Osteoblast (primary cell): ENCODE measurements at regions not wholly inside any gene's neighbourhood (a gene's known extent, or its start where the extent isn't known, plus 50 kb on each side); places are given as distances from the start of the nearest gene placed in this dataset.

Experiments
- DNase-seq: peaks from one replicate; pipeline ENCODE4 v3.0.0; 2011; ENCODE audit warnings: low spot score, mixed read lengths; ENCODE audit not compliant: insufficient read length; ENCODE audit errors: missing footprints
- H2AFZ ChIP-seq: 2 replicates; pipeline ENCODE4 v1.6.0; 2011; ENCODE audit warnings: mild to moderate bottlenecking, low read length
- H3K27ac ChIP-seq: 2 replicates; pipeline ENCODE4 v1.5.1; 2011; ENCODE audit warnings: mild to moderate bottlenecking, low read depth, low read length, moderate library complexity
- H3K27me3 ChIP-seq: 2 replicates; pipeline ENCODE4 v1.6.0; 2012; ENCODE audit warnings: mild to moderate bottlenecking, control low read depth, inconsistent platforms, low read length, moderate library complexity; ENCODE audit not compliant: insufficient read depth
- H3K36me3 ChIP-seq: 2 replicates; pipeline ENCODE4 v1.5.1; 2011; ENCODE audit warnings: mild to moderate bottlenecking, low read length, control low read depth, moderate library complexity; ENCODE audit not compliant: insufficient read depth
- H3K4me1 ChIP-seq: 2 replicates; pipeline ENCODE4 v1.5.1; 2011; ENCODE audit warnings: mild to moderate bottlenecking, low read length, control low read depth, moderate library complexity; ENCODE audit not compliant: insufficient read depth
- H3K4me2 ChIP-seq: 2 replicates; pipeline ENCODE4 v1.6.0; 2011; ENCODE audit warnings: mild to moderate bottlenecking, low read length; ENCODE audit not compliant: insufficient read depth
- H3K4me3 ChIP-seq: fragments of 200-600 bp; sonication (generic); 3 replicates; pipeline ENCODE4 v1.5.1; 2012; ENCODE audit warnings: mild to moderate bottlenecking, low read length, inconsistent platforms; ENCODE audit not compliant: insufficient read depth
- H3K79me2 ChIP-seq: 2 replicates; pipeline ENCODE4 v1.6.0; 2012; ENCODE audit warnings: mild to moderate bottlenecking, low read length, control low read depth, inconsistent platforms; ENCODE audit not compliant: insufficient read depth
- H3K9me3 ChIP-seq: 2 replicates; pipeline ENCODE4 v1.5.1; 2011; ENCODE audit warnings: low read depth, low read length, control low read depth
- H4K20me1 ChIP-seq: 2 replicates; pipeline ENCODE4 v1.6.0; 2012; ENCODE audit warnings: mild to moderate bottlenecking, low read length, control low read depth; ENCODE audit not compliant: insufficient read depth
- TF ChIP-seq, protein P1 (sequence below): IDR thresholded peaks from 2 replicates; pipeline ENCODE4 v1.5.1; 2011; ENCODE audit warnings: mild to moderate bottlenecking, low read depth, low read length, moderate library complexity; ENCODE audit errors: extremely low read depth

DNA sequence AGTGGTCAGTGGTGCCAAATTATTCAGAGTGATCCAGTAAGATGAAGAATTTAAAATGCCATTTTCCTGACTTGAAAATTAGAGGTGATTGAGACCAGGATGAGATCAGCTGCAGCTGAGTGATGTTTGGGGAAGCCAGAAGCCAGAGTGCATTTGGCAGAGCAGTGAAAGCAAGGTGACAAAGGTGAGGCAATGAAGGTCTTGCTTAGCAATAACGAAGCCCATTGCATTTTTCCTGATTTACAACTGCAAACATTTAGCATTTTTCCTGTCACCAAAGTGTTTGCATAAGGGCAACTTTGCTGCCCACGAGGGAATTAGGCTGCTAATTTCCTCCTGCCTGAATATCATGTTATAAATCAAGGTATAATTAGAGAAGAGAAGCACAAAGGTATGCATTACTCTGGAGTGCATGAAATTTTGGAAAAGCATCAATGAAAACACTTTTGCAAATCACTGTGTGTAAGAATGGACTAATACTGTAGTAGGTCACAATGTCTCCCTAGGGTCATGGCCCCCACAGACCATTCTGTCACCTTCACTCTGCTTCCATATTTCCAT lies 188.2 kb upstream of the LYPLAL1 start:
- Histone ChIP-seq H4K20me1 (no peaks in the 10 kb centered on the region), H3K79me2 (no peaks in the 10 kb centered on the region), H3K4me2 (no peak overlapping the region), H3K27ac (no peak overlapping the region), H3K27me3 (no peaks in the 10 kb centered on the region), H3K4me3 (no peak overlapping the region), H3K4me1 (no peaks in the 10 kb centered on the region), H3K36me3 (no peaks in the 10 kb centered on the region), H2AFZ (no peak overlapping the region), H3K9me3 (no peaks in the 10 kb centered on the region)
- no peak for DNase-seq
- TF ChIP-seq, protein P1, sequence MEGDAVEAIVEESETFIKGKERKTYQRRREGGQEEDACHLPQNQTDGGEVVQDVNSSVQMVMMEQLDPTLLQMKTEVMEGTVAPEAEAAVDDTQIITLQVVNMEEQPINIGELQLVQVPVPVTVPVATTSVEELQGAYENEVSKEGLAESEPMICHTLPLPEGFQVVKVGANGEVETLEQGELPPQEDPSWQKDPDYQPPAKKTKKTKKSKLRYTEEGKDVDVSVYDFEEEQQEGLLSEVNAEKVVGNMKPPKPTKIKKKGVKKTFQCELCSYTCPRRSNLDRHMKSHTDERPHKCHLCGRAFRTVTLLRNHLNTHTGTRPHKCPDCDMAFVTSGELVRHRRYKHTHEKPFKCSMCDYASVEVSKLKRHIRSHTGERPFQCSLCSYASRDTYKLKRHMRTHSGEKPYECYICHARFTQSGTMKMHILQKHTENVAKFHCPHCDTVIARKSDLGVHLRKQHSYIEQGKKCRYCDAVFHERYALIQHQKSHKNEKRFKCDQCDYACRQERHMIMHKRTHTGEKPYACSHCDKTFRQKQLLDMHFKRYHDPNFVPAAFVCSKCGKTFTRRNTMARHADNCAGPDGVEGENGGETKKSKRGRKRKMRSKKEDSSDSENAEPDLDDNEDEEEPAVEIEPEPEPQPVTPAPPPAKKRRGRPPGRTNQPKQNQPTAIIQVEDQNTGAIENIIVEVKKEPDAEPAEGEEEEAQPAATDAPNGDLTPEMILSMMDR, result no peak

DNA sequence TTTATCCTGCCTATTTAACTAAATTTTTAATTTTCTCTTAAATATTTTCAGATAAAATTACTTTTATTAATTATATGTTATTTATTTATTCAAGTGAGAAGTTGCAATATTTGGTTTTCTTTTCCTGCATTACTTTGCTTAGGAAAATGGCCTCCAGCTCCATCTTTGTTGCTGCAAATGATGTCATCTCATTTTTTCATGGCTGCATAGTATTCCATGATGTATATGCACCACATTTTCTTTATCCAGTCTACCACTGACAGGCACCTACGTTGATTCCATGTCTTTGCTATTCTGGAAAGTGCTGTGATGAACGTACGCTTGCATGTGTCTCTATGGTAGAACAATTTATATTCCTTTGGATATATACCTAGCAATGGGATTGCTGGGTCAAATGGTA lies 186.9 kb upstream of the LYPLAL1 start:
- Histone ChIP-seq H3K27me3 (no peaks in the 10 kb centered on the region), H4K20me1 (no peaks in the 10 kb centered on the region), H3K9me3 (no peaks in the 10 kb centered on the region), H3K4me2 (no peak overlapping the region), H3K36me3 (no peaks in the 10 kb centered on the region), H3K4me3 (no peak overlapping the region), H2AFZ (no peak overlapping the region), H3K79me2 (no peaks in the 10 kb centered on the region), H3K27ac (no peak overlapping the region), H3K4me1 (no peaks in the 10 kb centered on the region)
- TF ChIP-seq, protein P1, result no peak
- DNase-seq, result no peak

DNA sequence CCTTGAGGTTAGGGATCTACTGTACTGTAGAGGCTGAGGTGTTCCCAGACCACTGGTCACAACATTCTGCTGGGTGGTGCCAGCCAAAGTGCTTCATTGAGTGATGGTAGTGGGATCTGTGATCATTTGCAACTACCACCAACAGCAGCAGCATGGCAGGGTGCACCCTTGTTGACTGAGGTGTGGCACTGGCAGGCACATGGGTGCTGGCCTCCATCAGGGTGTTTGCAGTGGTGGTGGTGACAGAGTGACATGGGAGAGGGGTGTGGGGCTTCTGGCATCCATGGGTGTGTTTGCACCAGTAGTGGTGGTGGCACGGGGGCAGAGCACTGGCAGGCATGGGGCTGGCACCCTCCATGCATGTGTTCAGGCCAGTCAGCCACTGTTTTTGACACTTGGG lies 183.7 kb upstream of the LYPLAL1 start:
- no peak for DNase-seq
- Histone ChIP-seq H3K4me1 (no peaks in the 10 kb centered on the region), H2AFZ (no peak overlapping the region), H4K20me1 (no peaks in the 10 kb centered on the region), H3K9me3 (no peaks in the 10 kb centered on the region), H3K27me3 (no peaks in the 10 kb centered on the region), H3K27ac (no peak overlapping the region), H3K4me2 (no peak overlapping the region), H3K4me3 (no peak overlapping the region), H3K79me2 (no peaks in the 10 kb centered on the region), H3K36me3 (no peaks in the 10 kb centered on the region)
- TF ChIP-seq, protein P1, result no peak

DNA sequence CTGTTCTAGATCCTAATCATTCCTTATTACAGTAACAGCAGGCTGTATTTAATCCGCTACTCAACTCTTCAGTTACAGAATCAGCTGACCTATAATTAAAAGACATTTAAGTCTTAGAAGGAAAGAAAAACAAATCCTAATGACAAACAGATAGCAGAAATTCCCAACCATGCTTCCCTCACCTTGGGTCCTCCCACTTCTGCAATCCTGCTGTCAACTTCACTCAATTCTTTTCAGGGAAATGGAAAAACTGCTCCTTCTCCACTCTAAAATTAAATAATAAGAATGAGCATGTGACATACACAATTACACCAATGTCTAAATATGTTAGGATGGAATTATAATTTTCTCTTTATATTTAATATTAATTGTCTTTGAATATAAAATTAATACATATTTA lies 182.6 kb upstream of the LYPLAL1 start:
- H3K4me3 ChIP-seq, result no peak overlapping the region
- H3K9me3 ChIP-seq, result no peaks in the 10 kb centered on the region
- no peak overlapping the region for H3K27ac ChIP-seq
- no peaks in the 10 kb centered on the region for H3K36me3 ChIP-seq
- TF ChIP-seq, protein P1, result no peak
- peak; percentile 31 for DNase-seq
- no peaks in the 10 kb centered on the region for H4K20me1 ChIP-seq
- H2AFZ ChIP-seq, result no peak overlapping the region
- H3K79me2 ChIP-seq, result no peaks in the 10 kb centered on the region
- no peaks in the 10 kb centered on the region for H3K4me1 ChIP-seq
- H3K27me3 ChIP-seq, result no peaks in the 10 kb centered on the region
- H3K4me2 ChIP-seq, result no peak overlapping the region
